Tibial nerve (tissue), 3 donors: ENCODE measurements at regions not wholly inside any gene's neighbourhood (a gene's known extent, or its start where the extent isn't known, plus 50 kb on each side); places are given as distances from the start of the nearest gene placed in this dataset.

ENCODE experiments used
- CTCF ChIP-seq, 5 experiments: fragments of 200-600 bp in 3 of 5; fragments of 450-650 bp in 2 of 5; sonication (generic) in 3 of 5; IDR thresholded peaks; one replicate each; pipeline ENCODE4 v1.5.1; 2016 to 2019; ENCODE audit warnings: antibody characterized with exemption in 5 of 5, mild to moderate bottlenecking in 3 of 5, moderate library complexity in 2 of 5
- POLR2A ChIP-seq, 2 donors: fragments of 450-650 bp; IDR thresholded peaks; one replicate each; pipeline ENCODE4 v1.6.1; 2017; ENCODE audit warnings: antibody characterized with exemption in 2 of 2, mild to moderate bottlenecking in 2 of 2, moderate library complexity in 2 of 2

GRCh38 chrX:137215467-137215866, 181.7 kb upstream of the GPR101 start:
- TF ChIP-seq POLR2A (IDR thresholded peaks at IDR 0.05), result no peak
- no peak for TF ChIP-seq CTCF (IDR thresholded peaks at IDR 0.05)
